Transverse colon (tissue), 4 donors: ENCODE measurements at regions not wholly inside any gene's neighbourhood (a gene's known extent, or its start where the extent isn't known, plus 50 kb on each side); places are given as distances from the start of the nearest gene placed in this dataset.

Experiments
- CTCF ChIP-seq, 5 experiments: fragments of 200-600 bp in 3 of 5; fragments of 450-650 bp in 2 of 5; sonication (generic) in 3 of 5; IDR thresholded peaks; 1 replicate in 2 of 5; 2 replicates in 3 of 5; pipeline ENCODE4 v1.5.1; 2016 to 2017; ENCODE audit warnings: antibody characterized with exemption in 5 of 5, inconsistent platforms in 3 of 5, mild to moderate bottlenecking in 2 of 5, moderate library complexity in 1 of 5
- POLR2A ChIP-seq: fragments of 450-650 bp; IDR thresholded peaks from one replicate; pipeline ENCODE4 v1.6.1; 2016; ENCODE audit warnings: antibody characterized with exemption, mild to moderate bottlenecking, moderate library complexity
- POLR2AphosphoS5 ChIP-seq, 3 donors: sonication (generic); formaldehyde crosslinking; IDR thresholded peaks; one replicate each; pipeline ENCODE4 v1.6.1; 2016; ENCODE audit warnings: antibody characterized with exemption in 3 of 3

- no peak for TF ChIP-seq CTCF (IDR thresholded peaks at IDR 0.05)
- TF ChIP-seq POLR2AphosphoS5 (IDR thresholded peaks at IDR 0.05), result no peak
- TF ChIP-seq POLR2A, result no peak
Measured at GRCh38 chr20:57977141-57977540, 251.3 kb downstream of the ANKRD60 start.
